ENCODE measurements at regions not wholly inside any gene's neighbourhood (a gene's known extent, or its start where the extent isn't known, plus 50 kb on each side); places are given as distances from the start of the nearest gene placed in this dataset.
"Not testable (repeated sequence)": the region's sequence is repeated elsewhere in the genome, so short reads cannot be mapped to it uniquely, and the experiment has no call there.

- H3K4me3 Mint-ChIP-seq; H3K9me3 Mint-ChIP-seq; H3K27me3 ChIP-seq (ENCODE audit: insufficient read depth, low read length); H3K36me3 Mint-ChIP-seq; POLR2A ChIA-PET (ENCODE audit: partially characterized antibody); intact Hi-C loops (cut with micrococcal nuclease); H3K27ac ChIP-seq (ENCODE audit: low read depth, low read length); H3K4me3 ChIP-seq (ENCODE audit: low read length in 2 of 2); H3K9me3 ChIP-seq (ENCODE audit: control insufficient read depth in 1 of 2, low read length in 2 of 2); H3K4me1 Mint-ChIP-seq; H3K27me3 Mint-ChIP-seq; H3K27ac Mint-ChIP-seq; CTCF ChIA-PET (ENCODE audit: partially characterized antibody); H3K36me3 ChIP-seq (ENCODE audit: insufficient read depth, low read length); DNase-seq; H3K4me1 ChIP-seq (ENCODE audit: insufficient read depth, low read length): not testable (repeated sequence)
These were observed 156.9 kb upstream of the CNOT2 start for GRCh38 chr12:70086372-70086771.

GRCh38 chr12:70091021-70091521 lies 152.2 kb upstream of the CNOT2 start:
- no peak overlapping the region for H3K4me3 Mint-ChIP-seq
- ChIA-PET CTCF (ENCODE audit: partially characterized antibody) (interaction anchor here (0.8 kb wide), 1 partner anchor 9 kb away, joined by 3 read pairs; no protein-coding TSS in a partner anchor), POLR2A (ENCODE audit: partially characterized antibody) (no interaction called here)

GRCh38 chr12:70094467-70094866 lies 148.8 kb upstream of the CNOT2 start:
- Mint-ChIP-seq H3K9me3 (peaks cover 0 to 2% (median 0%) of the 10 kb centered on the region in 8 donors), H3K4me1 (no peaks in the 10 kb centered on the region), H3K27me3 (peaks cover 0 to 2% of the 10 kb centered on the region in 2 donors), H3K27ac (no peak overlapping the region), H3K4me3 (no peak overlapping the region), H3K36me3 (no peaks in the 10 kb centered on the region)
- Histone ChIP-seq H3K36me3 (ENCODE audit: insufficient read depth, low read length) (no peaks in the 10 kb centered on the region), H3K9me3 (ENCODE audit: control insufficient read depth in 1 of 2, low read length in 2 of 2) (no peaks in the 10 kb centered on the region), H3K27ac (ENCODE audit: low read depth, low read length) (no peak overlapping the region), H3K27me3 (ENCODE audit: insufficient read depth, low read length) (no peaks in the 10 kb centered on the region), H3K4me3 (ENCODE audit: low read length in 2 of 2) (no peak overlapping the region), H3K4me1 (ENCODE audit: insufficient read depth, low read length) (no peaks in the 10 kb centered on the region)
- ChIA-PET CTCF (ENCODE audit: partially characterized antibody) (no interaction called here), POLR2A (ENCODE audit: partially characterized antibody) (no interaction called here)
- intact Hi-C loops (cut with micrococcal nuclease) = no loop called here
- DNase-seq = no peak

More at GRCh38 chr12:70091021-70091521, 152.2 kb upstream of the CNOT2 start:
- no peaks in the 10 kb centered on the region for H3K4me1 Mint-ChIP-seq
- Histone ChIP-seq H3K4me3 (ENCODE audit: low read length in 2 of 2) (no peak overlapping the region), H3K27ac (ENCODE audit: low read depth, low read length) (no peak overlapping the region), H3K36me3 (ENCODE audit: insufficient read depth, low read length) (no peaks in the 10 kb centered on the region), H3K27me3 (ENCODE audit: insufficient read depth, low read length) (no peaks in the 10 kb centered on the region), H3K9me3 (ENCODE audit: control insufficient read depth in 1 of 2, low read length in 2 of 2) (no peaks in the 10 kb centered on the region), H3K4me1 (ENCODE audit: insufficient read depth, low read length) (no peaks in the 10 kb centered on the region)
- H3K36me3 Mint-ChIP-seq = no peaks in the 10 kb centered on the region
- H3K27ac Mint-ChIP-seq = no peak overlapping the region
- intact Hi-C loops (cut with micrococcal nuclease) = no loop called here
- no peak for DNase-seq
- peaks cover 0 to 2% (median 0%) of the 10 kb centered on the region in 8 donors for H3K9me3 Mint-ChIP-seq
- peaks cover 0 to 2% of the 10 kb centered on the region in 2 donors for H3K27me3 Mint-ChIP-seq

GRCh38 chr12:70096759-70097410 lies 146.3 kb upstream of the CNOT2 start:
- Mint-ChIP-seq H3K4me1 (no peaks in the 10 kb centered on the region), H3K27me3 (no peaks in the 10 kb centered on the region), H3K9me3 (peaks cover 0 to 2% (median 0%) of the 10 kb centered on the region in 8 donors), H3K36me3 (no peaks in the 10 kb centered on the region), H3K27ac (no peak overlapping the region), H3K4me3 (no peak overlapping the region)
- intact Hi-C loops (cut with micrococcal nuclease) = no loop called here
- H3K27ac ChIP-seq (ENCODE audit: low read depth, low read length) = no peak overlapping the region
- no peaks in the 10 kb centered on the region for H3K4me1 ChIP-seq (ENCODE audit: insufficient read depth, low read length)
- H3K4me3 ChIP-seq (ENCODE audit: low read length in 2 of 2) = no peak overlapping the region
- no peaks in the 10 kb centered on the region for H3K36me3 ChIP-seq (ENCODE audit: insufficient read depth, low read length)
- H3K27me3 ChIP-seq (ENCODE audit: insufficient read depth, low read length) = no peaks in the 10 kb centered on the region
- ChIA-PET POLR2A (ENCODE audit: partially characterized antibody) (no interaction called here), CTCF (ENCODE audit: partially characterized antibody) (no interaction called here)
- no peaks in the 10 kb centered on the region for H3K9me3 ChIP-seq (ENCODE audit: control insufficient read depth in 1 of 2, low read length in 2 of 2)
- no peak for DNase-seq

- no peaks in the 10 kb centered on the region for H3K36me3 Mint-ChIP-seq
- ChIA-PET CTCF (ENCODE audit: partially characterized antibody) (no interaction called here), POLR2A (ENCODE audit: partially characterized antibody) (no interaction called here)
- H3K4me3 ChIP-seq (ENCODE audit: low read length in 2 of 2) = no peak overlapping the region
- no peaks in the 10 kb centered on the region for H3K36me3 ChIP-seq (ENCODE audit: insufficient read depth, low read length)
- H3K4me1 Mint-ChIP-seq = no peaks in the 10 kb centered on the region
- no peak for DNase-seq
- peaks cover 0 to 4% of the 10 kb centered on the region in 2 donors for H3K27me3 Mint-ChIP-seq
- no peak overlapping the region for H3K4me3 Mint-ChIP-seq
- no peaks in the 10 kb centered on the region for H3K27me3 ChIP-seq (ENCODE audit: insufficient read depth, low read length)
- no peak overlapping the region for H3K27ac Mint-ChIP-seq
- H3K9me3 Mint-ChIP-seq = peaks cover 0 to 2% (median 0%) of the 10 kb centered on the region in 8 donors
- intact Hi-C loops (cut with micrococcal nuclease) = no loop called here
- H3K4me1 ChIP-seq (ENCODE audit: insufficient read depth, low read length) = no peaks in the 10 kb centered on the region
- H3K9me3 ChIP-seq (ENCODE audit: control insufficient read depth in 1 of 2, low read length in 2 of 2) = no peaks in the 10 kb centered on the region
- no peak overlapping the region for H3K27ac ChIP-seq (ENCODE audit: low read depth, low read length)
These were observed 142.2 kb upstream of the CNOT2 start for GRCh38 chr12:70101064-70101463.

GRCh38 chr12:70106347-70106746 lies 136.9 kb upstream of the CNOT2 start:
- Mint-ChIP-seq H3K4me3 (no peak overlapping the region), H3K36me3 (peaks cover 2 to 5% of the 10 kb centered on the region in 2 donors), H3K27ac (no peak overlapping the region), H3K27me3 (peaks cover 0 to 6% of the 10 kb centered on the region in 2 donors), H3K4me1 (no peaks in the 10 kb centered on the region), H3K9me3 (peaks cover 0 to 37% (median 24%) of the 10 kb centered on the region in 8 donors)
- POLR2A ChIA-PET (ENCODE audit: partially characterized antibody) = no interaction called here
- Histone ChIP-seq H3K27me3 (ENCODE audit: insufficient read depth, low read length) (no peaks in the 10 kb centered on the region), H3K4me3 (ENCODE audit: low read length in 2 of 2) (no peak overlapping the region), H3K36me3 (ENCODE audit: insufficient read depth, low read length) (no peaks in the 10 kb centered on the region), H3K4me1 (ENCODE audit: insufficient read depth, low read length) (no peaks in the 10 kb centered on the region), H3K9me3 (ENCODE audit: control insufficient read depth in 1 of 2, low read length in 2 of 2) (peaks cover 0 to 10% of the 10 kb centered on the region in 2 donors), H3K27ac (ENCODE audit: low read depth, low read length) (no peak overlapping the region)
- CTCF ChIA-PET (ENCODE audit: partially characterized antibody) = no interaction called here
- intact Hi-C loops (cut with micrococcal nuclease) = no loop called here
- no peak for DNase-seq

GRCh38 chr12:70110085-70110484 lies 133.1 kb upstream of the CNOT2 start:
- POLR2A ChIA-PET (ENCODE audit: partially characterized antibody) = no interaction called here
- Mint-ChIP-seq H3K27me3 (peaks cover 0 to 6% of the 10 kb centered on the region in 2 donors), H3K27ac (no peak overlapping the region), H3K36me3 (peaks cover 2 to 5% of the 10 kb centered on the region in 2 donors), H3K4me1 (no peaks in the 10 kb centered on the region), H3K9me3 (peaks cover 2 to 46% (median 26%) of the 10 kb centered on the region in 8 donors), H3K4me3 (no peak overlapping the region)
- intact Hi-C loops (cut with micrococcal nuclease) = no loop called here
- DNase-seq = no peak
- Histone ChIP-seq H3K27me3 (ENCODE audit: insufficient read depth, low read length) (no peaks in the 10 kb centered on the region), H3K4me3 (ENCODE audit: low read length in 2 of 2) (no peak overlapping the region), H3K27ac (ENCODE audit: low read depth, low read length) (no peak overlapping the region), H3K36me3 (ENCODE audit: insufficient read depth, low read length) (no peaks in the 10 kb centered on the region), H3K9me3 (ENCODE audit: control insufficient read depth in 1 of 2, low read length in 2 of 2) (peaks cover 0 to 10% of the 10 kb centered on the region in 2 donors), H3K4me1 (ENCODE audit: insufficient read depth, low read length) (no peaks in the 10 kb centered on the region)
- CTCF ChIA-PET (ENCODE audit: partially characterized antibody) = no interaction called here
